ENCODE measurements at regions not wholly inside any gene's neighbourhood (a gene's known extent, or its start where the extent isn't known, plus 50 kb on each side); places are given as distances from the start of the nearest gene placed in this dataset. TPM values are rescaled to one million over a fixed set of nuclear protein-coding genes. Genes with fewer than 3 reads are reported as not detected.

Small RNA genes in the stretch of these regions (small RNA-seq; reads per million reads assigned to genes)
- gene RF00019 (ENCODE audit: insufficient read depth, insufficient read length, low read depth, low replicate concordance) = not detected
- not detected for gene RF00571 (ENCODE audit: insufficient read depth, insufficient read length, low read depth, low replicate concordance)
- gene RNA5SP208 (ENCODE audit: insufficient read depth, insufficient read length, low read depth, low replicate concordance) = not detected
- gene RNU6-280P (ENCODE audit: insufficient read depth, insufficient read length, low read depth, low replicate concordance) = not detected
- not detected for gene RNU7-66P (ENCODE audit: insufficient read depth, insufficient read length, low read depth, low replicate concordance)

Measured in endothelial cell of umbilical vein (primary cell).